ENCODE measurements at regions not wholly inside any gene's neighbourhood (a gene's known extent, or its start where the extent isn't known, plus 50 kb on each side); places are given as distances from the start of the nearest gene placed in this dataset.

- Mint-ChIP-seq H3K27ac (no peak overlapping the region), H3K9me3 (peaks cover 24% of the 10 kb centered on the region), H3K4me3 (no peak overlapping the region), H3K27me3 (ENCODE audit: low read depth) (no peaks in the 10 kb centered on the region), H3K4me1 (ENCODE audit: low read depth) (no peaks in the 10 kb centered on the region), H3K36me3 (ENCODE audit: low read depth) (no peaks in the 10 kb centered on the region)
These were observed 663.3 kb downstream of the ELAVL2 start for GRCh38 chr9:23162789-23163188.

GRCh38 chr9:23171479-23171878 is 654.6 kb downstream of the ELAVL2 start:
- no peak overlapping the region for H3K4me3 Mint-ChIP-seq
- peaks cover 18% of the 10 kb centered on the region for H3K9me3 Mint-ChIP-seq
- no peaks in the 10 kb centered on the region for H3K4me1 Mint-ChIP-seq (ENCODE audit: low read depth)
- no peak overlapping the region for H3K27ac Mint-ChIP-seq
- H3K36me3 Mint-ChIP-seq (ENCODE audit: low read depth), result no peaks in the 10 kb centered on the region
- no peaks in the 10 kb centered on the region for H3K27me3 Mint-ChIP-seq (ENCODE audit: low read depth)

- H3K36me3 Mint-ChIP-seq (ENCODE audit: low read depth), result no peaks in the 10 kb centered on the region
- no peaks in the 10 kb centered on the region for H3K4me1 Mint-ChIP-seq (ENCODE audit: low read depth)
- H3K27ac Mint-ChIP-seq, result no peak overlapping the region
- no peaks in the 10 kb centered on the region for H3K27me3 Mint-ChIP-seq (ENCODE audit: low read depth)
- no peak overlapping the region for H3K4me3 Mint-ChIP-seq
- H3K9me3 Mint-ChIP-seq, result peaks cover 15% of the 10 kb centered on the region
These were observed 653.8 kb downstream of the ELAVL2 start for GRCh38 chr9:23172206-23172605.

- no peak overlapping the region for H3K27ac Mint-ChIP-seq
- no peaks in the 10 kb centered on the region for H3K27me3 Mint-ChIP-seq (ENCODE audit: low read depth)
- H3K4me1 Mint-ChIP-seq (ENCODE audit: low read depth), result no peaks in the 10 kb centered on the region
- H3K4me3 Mint-ChIP-seq, result no peak overlapping the region
- no peaks in the 10 kb centered on the region for H3K36me3 Mint-ChIP-seq (ENCODE audit: low read depth)
- peaks cover 13% of the 10 kb centered on the region for H3K9me3 Mint-ChIP-seq
These were observed 652.9 kb downstream of the ELAVL2 start for GRCh38 chr9:23172979-23173637.

- H3K9me3 Mint-ChIP-seq, result peaks cover 11% of the 10 kb centered on the region
- no peaks in the 10 kb centered on the region for H3K27me3 Mint-ChIP-seq (ENCODE audit: low read depth)
- H3K4me3 Mint-ChIP-seq, result no peak overlapping the region
- H3K36me3 Mint-ChIP-seq (ENCODE audit: low read depth), result no peaks in the 10 kb centered on the region
- H3K4me1 Mint-ChIP-seq (ENCODE audit: low read depth), result no peaks in the 10 kb centered on the region
- H3K27ac Mint-ChIP-seq, result no peak overlapping the region
These were observed 631.8 kb downstream of the ELAVL2 start for GRCh38 chr9:23194281-23194680.

GRCh38 chr9:23215688-23216087 is 610.4 kb downstream of the ELAVL2 start:
- Mint-ChIP-seq H3K27me3 (ENCODE audit: low read depth) (no peaks in the 10 kb centered on the region), H3K4me1 (ENCODE audit: low read depth) (no peaks in the 10 kb centered on the region), H3K4me3 (no peak overlapping the region), H3K9me3 (peaks cover under 1% of the 10 kb centered on the region), H3K36me3 (ENCODE audit: low read depth) (no peaks in the 10 kb centered on the region), H3K27ac (no peak overlapping the region)

- H3K27ac Mint-ChIP-seq, result no peak overlapping the region
- no peaks in the 10 kb centered on the region for H3K4me1 Mint-ChIP-seq (ENCODE audit: low read depth)
- H3K9me3 Mint-ChIP-seq, result peaks cover 19% of the 10 kb centered on the region
- no peak overlapping the region for H3K4me3 Mint-ChIP-seq
- no peaks in the 10 kb centered on the region for H3K27me3 Mint-ChIP-seq (ENCODE audit: low read depth)
- no peaks in the 10 kb centered on the region for H3K36me3 Mint-ChIP-seq (ENCODE audit: low read depth)
These were observed 606.6 kb downstream of the ELAVL2 start for GRCh38 chr9:23219471-23219870.

GRCh38 chr9:23220171-23220570 is 605.9 kb downstream of the ELAVL2 start:
- Mint-ChIP-seq H3K4me3 (no peak overlapping the region), H3K27me3 (ENCODE audit: low read depth) (no peaks in the 10 kb centered on the region), H3K27ac (no peak overlapping the region), H3K4me1 (ENCODE audit: low read depth) (no peaks in the 10 kb centered on the region), H3K9me3 (peaks cover 24% of the 10 kb centered on the region), H3K36me3 (ENCODE audit: low read depth) (no peaks in the 10 kb centered on the region)

GRCh38 chr9:23220957-23221356 is 605.1 kb downstream of the ELAVL2 start:
- no peaks in the 10 kb centered on the region for H3K4me1 Mint-ChIP-seq (ENCODE audit: low read depth)
- no peak overlapping the region for H3K27ac Mint-ChIP-seq
- peaks cover 24% of the 10 kb centered on the region for H3K9me3 Mint-ChIP-seq
- H3K4me3 Mint-ChIP-seq, result no peak overlapping the region
- H3K36me3 Mint-ChIP-seq (ENCODE audit: low read depth), result no peaks in the 10 kb centered on the region
- H3K27me3 Mint-ChIP-seq (ENCODE audit: low read depth), result no peaks in the 10 kb centered on the region

- Mint-ChIP-seq H3K27ac (no peak overlapping the region), H3K9me3 (peaks cover 7% of the 10 kb centered on the region), H3K27me3 (ENCODE audit: low read depth) (no peaks in the 10 kb centered on the region), H3K4me1 (ENCODE audit: low read depth) (no peaks in the 10 kb centered on the region), H3K4me3 (no peak overlapping the region), H3K36me3 (ENCODE audit: low read depth) (no peaks in the 10 kb centered on the region)
These were observed 596.1 kb downstream of the ELAVL2 start for GRCh38 chr9:23229890-23230317.

GRCh38 chr9:23232831-23233230 is 593.2 kb downstream of the ELAVL2 start:
- no peaks in the 10 kb centered on the region for H3K36me3 Mint-ChIP-seq (ENCODE audit: low read depth)
- H3K9me3 Mint-ChIP-seq, result peaks cover 4% of the 10 kb centered on the region
- H3K4me3 Mint-ChIP-seq, result no peak overlapping the region
- H3K27me3 Mint-ChIP-seq (ENCODE audit: low read depth), result no peaks in the 10 kb centered on the region
- H3K27ac Mint-ChIP-seq, result no peak overlapping the region
- no peaks in the 10 kb centered on the region for H3K4me1 Mint-ChIP-seq (ENCODE audit: low read depth)

- no peak overlapping the region for H3K4me3 Mint-ChIP-seq
- H3K36me3 Mint-ChIP-seq (ENCODE audit: low read depth), result no peaks in the 10 kb centered on the region
- H3K9me3 Mint-ChIP-seq, result peaks cover 27% of the 10 kb centered on the region
- no peaks in the 10 kb centered on the region for H3K27me3 Mint-ChIP-seq (ENCODE audit: low read depth)
- no peak overlapping the region for H3K27ac Mint-ChIP-seq
- H3K4me1 Mint-ChIP-seq (ENCODE audit: low read depth), result no peaks in the 10 kb centered on the region
These were observed 582.5 kb downstream of the ELAVL2 start for GRCh38 chr9:23243523-23243922.

- no peaks in the 10 kb centered on the region for H3K27me3 Mint-ChIP-seq (ENCODE audit: low read depth)
- no peaks in the 10 kb centered on the region for H3K36me3 Mint-ChIP-seq (ENCODE audit: low read depth)
- H3K27ac Mint-ChIP-seq, result no peak overlapping the region
- H3K4me1 Mint-ChIP-seq (ENCODE audit: low read depth), result no peaks in the 10 kb centered on the region
- H3K4me3 Mint-ChIP-seq, result no peak overlapping the region
- peaks cover 28% of the 10 kb centered on the region for H3K9me3 Mint-ChIP-seq
These were observed 581.0 kb downstream of the ELAVL2 start for GRCh38 chr9:23245067-23245466.

- no peak overlapping the region for H3K27ac Mint-ChIP-seq
- no peak overlapping the region for H3K4me3 Mint-ChIP-seq
- H3K9me3 Mint-ChIP-seq, result peaks cover 20% of the 10 kb centered on the region
- no peaks in the 10 kb centered on the region for H3K27me3 Mint-ChIP-seq (ENCODE audit: low read depth)
- H3K4me1 Mint-ChIP-seq (ENCODE audit: low read depth), result no peaks in the 10 kb centered on the region
- no peaks in the 10 kb centered on the region for H3K36me3 Mint-ChIP-seq (ENCODE audit: low read depth)
These were observed 571.4 kb downstream of the ELAVL2 start for GRCh38 chr9:23254404-23255184.

GRCh38 chr9:23255346-23255745 is 570.7 kb downstream of the ELAVL2 start:
- no peak overlapping the region for H3K27ac Mint-ChIP-seq
- H3K36me3 Mint-ChIP-seq (ENCODE audit: low read depth), result no peaks in the 10 kb centered on the region
- peaks cover 17% of the 10 kb centered on the region for H3K9me3 Mint-ChIP-seq
- no peak overlapping the region for H3K4me3 Mint-ChIP-seq
- H3K27me3 Mint-ChIP-seq (ENCODE audit: low read depth), result no peaks in the 10 kb centered on the region
- no peaks in the 10 kb centered on the region for H3K4me1 Mint-ChIP-seq (ENCODE audit: low read depth)
